AG09319 (cell line): ENCODE measurements at regions not wholly inside any gene's neighbourhood (a gene's known extent, or its start where the extent isn't known, plus 50 kb on each side); places are given as distances from the start of the nearest gene placed in this dataset.

Experiments used
- DNase-seq: peaks from one replicate; pipeline ENCODE4 v3.0.0-alpha.2; 2010; ENCODE audit warnings: low read depth; ENCODE audit errors: extremely low read depth
- CTCF ChIP-seq: IDR thresholded peaks from 2 replicates; pipeline ENCODE4 v1.5.1; 2011; ENCODE audit warnings: low read depth, mild to moderate bottlenecking, inconsistent platforms, low read length, moderate library complexity

- TF ChIP-seq CTCF, result no peak
- DNase-seq, result no peak
Measured at GRCh38 chr13:80486402-80486801, 145.5 kb upstream of the SPRY2 start.

GRCh38 chr13:80483157-80483556, 142.2 kb upstream of the SPRY2 start:
- TF ChIP-seq CTCF, result no peak
- DNase-seq, result no peak

GRCh38 chr13:80481588-80481987, 140.7 kb upstream of the SPRY2 start:
- DNase-seq, result no peak
- no peak for TF ChIP-seq CTCF

GRCh38 chr13:80477661-80478443, 136.9 kb upstream of the SPRY2 start:
- no peak for DNase-seq
- no peak for TF ChIP-seq CTCF

GRCh38 chr13:80476953-80477352, 136.0 kb upstream of the SPRY2 start:
- TF ChIP-seq CTCF, result no peak
- DNase-seq, result no peak

GRCh38 chr13:80475718-80476117, 134.8 kb upstream of the SPRY2 start:
- DNase-seq, result no peak
- TF ChIP-seq CTCF, result no peak

- TF ChIP-seq CTCF, result no peak
- DNase-seq, result peak; percentile 15
Measured at GRCh38 chr13:80473695-80474094, 132.8 kb upstream of the SPRY2 start.
